GM12872 (cell line): ENCODE measurements at regions not wholly inside any gene's neighbourhood (a gene's known extent, or its start where the extent isn't known, plus 50 kb on each side); places are given as distances from the start of the nearest gene placed in this dataset.

Source experiments
- CTCF ChIP-seq: IDR thresholded peaks from 3 replicates; pipeline ENCODE4 v1.5.1; 2011; ENCODE audit warnings: low read depth, mild to moderate bottlenecking, low read length, moderate library complexity; ENCODE audit not compliant: insufficient read depth

GRCh38 chr6:14739827-14740226, 506.0 kb upstream of the JARID2 start:
- no peak for TF ChIP-seq CTCF

GRCh38 chr6:14742171-14742570, 503.7 kb upstream of the JARID2 start:
- TF ChIP-seq CTCF = no peak

- no peak for TF ChIP-seq CTCF
Observed at GRCh38 chr6:14742680-14743079, 503.2 kb upstream of the JARID2 start.

GRCh38 chr6:14743144-14743473, 502.8 kb upstream of the JARID2 start:
- no peak for TF ChIP-seq CTCF

- no peak for TF ChIP-seq CTCF
Observed at GRCh38 chr6:14743474-14744211, 502.2 kb upstream of the JARID2 start.

GRCh38 chr6:14744212-14744556, 501.7 kb upstream of the JARID2 start:
- TF ChIP-seq CTCF = no peak

DNA sequence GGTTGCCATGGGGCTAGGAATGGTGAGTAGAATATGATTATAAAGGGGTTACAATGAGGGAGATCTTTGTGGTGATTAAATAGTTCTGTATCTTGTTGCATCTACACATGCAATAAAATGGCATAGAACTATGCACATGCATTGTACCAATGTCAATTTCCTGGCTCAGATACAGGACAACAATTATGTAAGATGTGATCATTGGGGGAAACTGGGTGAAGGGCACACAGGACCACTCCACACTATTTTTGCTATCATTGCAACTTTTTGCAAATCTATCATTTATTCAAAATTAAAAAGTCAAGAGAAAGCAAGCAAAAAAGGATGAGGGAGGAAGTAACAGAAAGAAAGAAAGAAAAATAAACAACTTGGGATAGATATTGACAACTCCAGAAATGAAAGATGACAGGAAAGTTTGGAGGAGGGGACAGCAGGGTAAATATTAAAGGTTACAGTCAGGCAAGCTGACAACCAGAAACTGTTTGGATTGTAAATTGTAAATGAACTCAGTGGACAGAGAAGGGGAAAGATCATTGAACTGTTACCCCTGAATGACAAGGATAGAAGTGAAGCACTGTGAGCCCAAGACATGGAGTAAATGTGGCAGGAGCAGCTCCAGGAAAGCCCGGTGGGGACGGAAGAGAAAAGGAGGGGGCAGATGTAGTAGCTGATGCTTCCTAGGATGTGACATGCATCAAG, 499.6 kb upstream of the JARID2 start:
- no peak for TF ChIP-seq CTCF
